Fibroblast of skin of scalp (primary cell): ENCODE measurements at regions not wholly inside any gene's neighbourhood (a gene's known extent, or its start where the extent isn't known, plus 50 kb on each side); places are given as distances from the start of the nearest gene placed in this dataset.
"Not testable (repeated sequence)": the region's sequence is repeated elsewhere in the genome, so short reads cannot be mapped to it uniquely, and the experiment has no call there.

Experiments
- DNase-seq: peaks from one replicate; pipeline ENCODE4 v3.0.0-alpha.2; 2013

DNA sequence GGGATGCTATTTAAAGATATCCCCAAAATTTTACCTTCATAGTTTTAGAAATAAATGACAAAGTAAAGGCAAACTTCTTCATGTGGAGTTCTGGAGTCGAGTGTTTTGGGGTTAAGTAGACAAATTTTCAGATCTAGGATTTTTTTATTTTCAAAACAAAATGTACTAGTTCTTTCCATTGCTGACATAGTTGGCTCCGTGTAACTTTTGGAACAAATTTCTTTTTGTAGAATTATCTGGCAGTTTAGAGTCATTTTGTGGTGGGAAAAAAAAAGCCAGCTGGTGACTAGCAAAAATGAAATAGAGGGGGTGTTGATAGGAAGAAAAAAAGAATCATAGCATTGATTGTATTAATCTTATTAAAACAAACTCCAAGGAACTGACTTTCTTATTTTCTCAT, 131.6 kb upstream of the TCF21 start:
- DNase-seq, result no peak

DNA sequence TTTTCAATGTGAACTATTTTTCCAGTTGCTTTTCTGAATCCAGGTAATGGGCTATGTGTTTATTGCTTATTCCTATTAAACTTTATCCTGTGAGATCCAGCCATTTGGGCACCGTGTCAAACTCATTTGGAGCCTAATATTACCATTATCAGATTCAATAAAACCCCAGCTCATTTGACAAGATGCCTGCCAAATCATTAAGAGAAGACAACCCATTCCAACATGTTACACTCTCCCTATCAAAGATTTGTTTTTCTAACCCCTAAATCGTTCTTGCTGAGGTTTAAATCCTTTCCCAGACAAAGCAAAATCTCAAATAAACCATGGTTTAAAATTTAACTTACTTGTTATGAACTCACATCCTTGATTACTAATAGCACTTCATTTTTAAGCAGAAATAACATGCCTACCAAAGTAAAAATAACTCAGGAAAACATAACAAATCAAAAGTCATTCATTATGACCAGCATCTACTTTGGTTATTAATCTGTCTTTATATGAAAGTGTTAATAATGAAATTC, 130.0 kb upstream of the TCF21 start:
- no peak for DNase-seq

DNA sequence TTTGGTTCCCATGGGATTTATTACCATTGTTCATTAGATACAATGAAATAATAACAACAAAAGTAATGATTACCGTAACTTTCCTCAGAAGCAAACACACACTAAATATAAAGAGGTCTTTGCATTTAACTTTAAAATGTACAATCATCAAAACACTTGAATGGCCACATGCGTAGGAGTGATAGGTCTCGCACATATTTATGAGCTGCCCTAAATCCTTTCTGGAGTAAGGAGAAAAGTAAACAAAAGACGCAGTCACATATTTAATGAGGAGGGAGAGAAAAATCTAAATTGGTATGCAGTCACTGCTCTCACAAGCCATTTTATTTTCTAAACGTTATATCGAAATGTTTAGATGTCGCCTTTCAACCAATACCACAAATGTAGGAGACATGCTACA, 129.4 kb upstream of the TCF21 start:
- no peak for DNase-seq

DNA sequence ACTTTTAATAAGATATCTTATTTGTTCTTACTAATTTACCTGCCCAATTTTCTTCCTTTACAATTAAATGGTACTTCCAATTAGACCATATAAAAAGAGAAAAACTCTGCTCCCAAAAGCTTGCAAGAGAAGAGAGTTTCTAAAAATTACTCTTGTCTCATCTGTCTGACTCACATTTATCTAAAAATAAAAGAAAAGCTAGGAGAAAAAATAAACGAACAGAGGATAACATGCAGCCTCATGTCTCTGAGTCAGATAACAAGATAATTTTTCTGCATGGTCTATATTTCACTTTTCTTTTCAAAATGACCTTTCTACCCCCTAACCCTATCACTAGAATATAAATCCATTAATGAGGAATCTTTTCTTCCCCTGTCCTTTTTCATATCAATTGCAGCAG, 127.2 kb upstream of the TCF21 start:
- peak; percentile 42 for DNase-seq

DNA sequence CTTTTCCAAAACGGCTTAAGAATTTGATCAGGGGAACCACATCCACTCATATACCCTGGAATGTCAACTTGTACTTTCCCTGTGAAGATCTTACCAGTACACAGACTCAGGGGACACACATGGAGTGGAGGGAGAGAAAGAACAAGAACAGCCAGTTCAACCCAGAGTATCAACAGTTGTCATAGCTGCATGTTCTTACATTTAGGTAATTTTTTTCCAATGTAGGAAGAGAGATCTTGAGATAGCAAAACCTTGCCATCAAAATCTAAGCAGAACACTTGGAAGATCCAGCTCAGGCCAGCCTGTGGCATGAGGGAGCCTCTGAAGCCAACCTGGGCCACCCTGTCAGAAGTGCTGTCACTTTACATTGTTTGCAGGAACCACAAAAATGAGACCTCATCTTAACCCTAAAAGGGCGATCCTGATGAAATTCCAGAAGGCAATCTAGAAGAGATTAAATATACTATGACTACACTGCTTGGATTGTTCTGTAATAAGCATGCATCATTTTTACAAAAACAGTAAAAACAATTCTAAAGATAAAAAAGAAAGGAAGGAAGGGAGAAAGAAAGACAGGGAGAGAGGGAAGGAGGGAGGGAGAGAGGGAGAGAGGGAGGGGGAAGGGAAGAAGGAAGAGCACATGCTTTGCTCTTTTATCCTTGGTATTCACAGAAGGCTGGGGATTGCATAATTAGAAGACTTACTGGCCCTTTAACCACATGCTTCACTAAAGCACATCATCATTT, 124.7 kb upstream of the TCF21 start:
- peak; percentile 77 for DNase-seq

GRCh38 chr6:133764754-133765208, 124.1 kb upstream of the TCF21 start:
- no peak for DNase-seq

DNA sequence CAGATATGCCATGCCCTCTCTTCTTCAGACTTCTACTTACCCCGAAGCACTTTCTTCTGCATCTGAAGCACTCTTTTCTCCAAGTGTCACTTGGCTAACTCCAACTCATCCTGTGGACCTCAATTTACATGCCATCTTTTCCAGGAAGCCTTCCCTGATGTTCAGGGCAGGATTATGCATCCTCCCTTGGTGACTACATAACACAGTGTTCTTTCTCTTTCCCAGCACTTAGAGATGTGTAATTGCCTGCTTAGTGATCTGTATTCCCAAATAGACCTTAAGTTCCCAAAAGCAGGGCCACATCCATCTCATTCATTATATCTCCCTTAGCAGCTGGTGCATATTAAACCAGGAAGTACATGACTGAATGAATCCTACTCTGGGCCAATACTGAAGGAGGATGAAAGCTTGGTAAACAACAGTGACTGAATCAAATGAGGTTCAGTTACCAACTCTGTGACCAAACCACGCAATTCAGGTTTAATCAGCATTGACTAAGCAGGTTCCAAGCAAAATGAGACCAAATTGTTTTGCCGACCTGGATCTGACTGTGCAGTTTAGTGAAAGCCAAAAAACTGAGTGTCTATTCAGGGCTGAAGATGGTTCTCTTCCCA, 121.4 kb upstream of the TCF21 start:
- no peak for DNase-seq

GRCh38 chr6:133768656-133769295, 120.1 kb upstream of the TCF21 start:
- DNase-seq, result no peak

DNA sequence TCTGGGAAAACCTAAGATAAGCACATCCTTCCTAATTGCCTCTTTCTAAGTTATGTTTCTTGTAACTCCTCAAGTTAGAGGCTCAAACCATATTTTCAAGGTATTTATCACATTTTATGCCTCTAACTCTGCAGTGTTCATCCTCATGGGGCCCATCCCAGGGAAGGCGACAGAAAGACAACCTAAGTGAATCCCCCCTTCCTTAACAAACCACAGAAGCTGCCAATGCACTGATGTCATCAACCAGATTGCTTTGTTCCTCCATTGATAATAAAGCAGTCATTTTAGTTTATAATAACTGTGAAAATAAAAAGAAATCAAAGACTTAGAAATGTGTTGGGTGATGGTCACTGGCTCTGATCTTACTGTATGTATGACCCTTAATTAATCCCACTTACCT, 119.5 kb upstream of the TCF21 start:
- DNase-seq, result peak; percentile 35

DNA sequence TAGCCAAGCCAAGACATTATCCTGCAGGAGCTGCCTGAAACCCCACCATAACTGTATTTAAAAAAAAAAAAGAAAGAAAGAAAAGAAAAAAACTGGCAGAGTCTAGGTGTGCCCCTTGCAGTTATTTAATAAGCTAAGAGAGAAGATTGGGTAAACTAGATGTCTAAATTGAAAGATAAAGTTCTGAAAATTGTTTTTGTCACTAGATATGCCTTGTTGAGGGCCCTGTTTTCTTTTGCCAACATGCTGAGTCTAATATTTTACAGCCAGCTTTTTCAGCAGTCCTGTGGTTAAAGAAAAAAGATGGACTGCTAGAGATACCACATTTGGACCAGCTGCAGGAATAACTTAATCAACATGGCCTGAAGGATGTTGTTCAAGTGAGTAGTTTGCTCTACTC, 116.3 kb upstream of the TCF21 start:
- DNase-seq, result no peak

- DNase-seq, result no peak
Observed at GRCh38 chr6:133773776-133774175, 115.1 kb upstream of the TCF21 start.

GRCh38 chr6:133774356-133774755, 114.6 kb upstream of the TCF21 start:
- peak; percentile 59 for DNase-seq

GRCh38 chr6:133778414-133779130, 110.3 kb upstream of the TCF21 start:
- peak; percentile 70 for DNase-seq

DNA sequence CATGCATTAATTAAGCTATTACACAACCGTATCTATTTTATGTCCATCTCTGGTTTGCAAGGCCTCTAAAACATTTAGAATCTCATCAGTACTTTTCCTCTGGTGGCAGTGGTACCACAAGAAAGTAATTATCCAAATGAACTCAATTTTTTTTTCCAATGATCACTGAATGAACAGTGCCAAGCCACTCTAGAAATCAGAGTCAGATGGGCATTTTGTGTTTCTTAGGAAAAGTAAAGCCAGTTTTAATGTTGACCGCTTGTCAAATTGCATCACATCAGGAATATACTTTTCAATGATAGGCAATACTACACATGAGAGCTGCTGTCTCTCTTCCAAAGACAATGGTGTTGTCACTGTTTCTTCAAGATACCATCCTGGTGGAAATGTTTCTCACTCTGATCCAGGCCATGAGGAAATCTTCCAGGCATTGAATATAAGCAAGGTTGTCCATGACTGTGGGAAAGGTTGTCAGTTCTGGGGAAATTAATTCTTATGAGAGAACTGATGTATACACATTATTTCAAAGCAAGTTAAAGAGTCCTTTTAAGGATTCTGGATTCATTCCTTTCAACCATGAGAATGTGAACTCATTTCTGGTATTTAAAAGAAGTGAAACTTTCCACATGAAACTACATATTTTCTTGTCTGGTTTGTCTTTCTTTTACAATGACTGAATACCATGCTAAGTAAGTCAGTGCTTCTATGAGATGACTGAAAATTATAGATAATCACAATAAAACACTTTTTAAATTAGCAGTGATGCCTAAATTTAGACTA, 108.8 kb upstream of the TCF21 start:
- peak; percentile 56 for DNase-seq

DNA sequence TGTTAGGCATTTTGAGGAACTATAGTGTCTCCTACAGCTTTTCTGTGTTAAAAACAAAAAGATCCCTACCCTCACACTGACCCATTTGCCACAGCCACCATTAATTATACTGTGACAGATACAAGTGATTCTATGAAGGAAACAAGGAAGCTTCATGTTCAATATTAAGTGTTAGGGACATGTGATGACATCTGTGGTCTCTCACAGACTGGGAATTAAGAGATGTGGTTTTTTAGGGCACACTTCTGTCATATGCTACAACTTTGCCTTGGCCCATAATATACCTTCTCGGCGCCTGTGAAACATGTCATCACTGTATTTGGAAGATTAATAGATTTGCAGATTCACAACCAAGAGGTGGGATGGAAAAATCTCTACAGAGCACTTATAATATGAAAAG, 102.9 kb upstream of the TCF21 start:
- no peak for DNase-seq

DNA sequence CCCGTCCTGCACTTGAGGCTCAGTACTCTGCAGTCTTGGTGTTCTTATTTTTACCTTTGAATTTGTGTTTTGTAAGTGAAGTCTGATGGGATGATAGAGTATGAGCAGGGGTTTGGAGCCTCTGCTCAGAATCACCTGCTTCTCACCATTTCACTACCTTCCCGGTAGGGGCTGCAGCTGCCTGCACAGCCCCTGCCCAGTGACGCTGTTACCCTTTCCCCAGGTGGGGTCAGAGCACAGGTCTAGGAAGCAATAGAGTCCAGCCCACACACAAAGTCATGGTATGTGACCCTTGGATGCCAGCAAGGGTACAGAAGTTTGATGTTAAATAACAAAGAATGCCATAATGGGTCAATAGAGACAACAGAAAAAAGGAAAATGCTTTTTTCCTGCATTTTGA, 101.8 kb upstream of the TCF21 start:
- no peak for DNase-seq

GRCh38 chr6:133787859-133788505, 100.9 kb upstream of the TCF21 start:
- no peak for DNase-seq

GRCh38 chr6:133788556-133788955, 100.4 kb upstream of the TCF21 start:
- no peak for DNase-seq

DNA sequence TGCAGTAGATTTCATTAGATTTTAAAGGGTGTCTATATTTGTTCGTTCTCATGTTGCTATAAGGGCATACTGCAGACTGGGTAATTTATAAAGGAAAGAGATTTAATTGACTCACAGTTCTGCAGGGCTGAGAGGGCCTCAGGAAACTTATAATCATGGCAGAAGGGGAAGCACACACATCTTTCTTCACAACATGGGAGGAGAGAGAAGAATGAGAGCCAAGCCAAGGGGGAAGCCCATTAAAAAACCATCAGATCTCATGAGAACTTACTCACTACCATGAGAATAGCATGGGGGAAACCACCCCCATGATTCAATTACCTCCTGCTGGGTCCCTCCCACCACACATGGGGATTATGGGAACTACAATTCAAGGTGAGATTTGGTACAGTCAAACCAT, 99.5 kb upstream of the TCF21 start:
- not testable (repeated sequence) for DNase-seq

DNA sequence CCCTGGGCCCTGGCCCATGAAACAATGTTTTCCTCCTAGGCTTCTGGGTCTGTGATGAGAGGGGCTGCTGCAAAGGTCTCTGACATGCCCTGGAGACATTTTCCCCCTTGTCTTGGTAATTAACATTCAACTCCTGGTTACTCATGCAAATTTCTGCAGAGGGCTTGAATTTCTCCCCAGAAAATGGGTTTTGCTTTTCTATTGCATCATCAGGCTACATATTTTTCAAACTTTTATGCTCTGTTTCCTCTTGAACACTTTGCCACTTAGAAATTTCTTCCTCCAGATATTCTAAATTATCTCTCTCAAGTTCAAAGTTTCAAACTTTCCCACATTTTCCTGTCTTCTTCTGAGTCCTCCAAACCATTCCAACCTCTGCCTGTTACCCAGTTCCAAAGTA, 98.2 kb upstream of the TCF21 start:
- peak; percentile 34 for DNase-seq

- DNase-seq, result not testable (repeated sequence)
Observed at GRCh38 chr6:133795051-133795450, 93.9 kb upstream of the TCF21 start.

- DNase-seq, result no peak
Observed at GRCh38 chr6:133796235-133796634, 92.7 kb upstream of the TCF21 start.
